PC-9 (cell line): ENCODE measurements at regions not wholly inside any gene's neighbourhood (a gene's known extent, or its start where the extent isn't known, plus 50 kb on each side); places are given as distances from the start of the nearest gene placed in this dataset.

ENCODE experiments used
- CTCF ChIP-seq: fragments of 200-600 bp; sonication (generic); conservative IDR thresholded peaks from 2 replicates; pipeline ENCODE4 v1.6.1; 2017; ENCODE audit warnings: mixed run types, antibody characterized with exemption, mild to moderate bottlenecking, moderate library complexity
- EZH2 ChIP-seq: fragments of 200-600 bp; sonication (generic); IDR thresholded peaks from 2 replicates; pipeline ENCODE4 v1.8.0; 2017; ENCODE audit warnings: antibody characterized with exemption, low read depth

- TF ChIP-seq EZH2, result no peak
- TF ChIP-seq CTCF, result no peak
Observed at GRCh38 chr18:29928081-29928480, 1114.5 kb downstream of the DSC3 start.
